ENCODE measurements at regions not wholly inside any gene's neighbourhood (a gene's known extent, or its start where the extent isn't known, plus 50 kb on each side); places are given as distances from the start of the nearest gene placed in this dataset.

- no peak for TF ChIP-seq CTCF (conservative IDR thresholded peaks at IDR 0.05)
- Mint-ChIP-seq H3K4me1 (peaks cover 22% of the 10 kb centered on the region), H3K4me3 (no peak overlapping the region), H3K27me3 (ENCODE audit: insufficient read depth) (no peaks in the 10 kb centered on the region), H3K9me3 (no peaks in the 10 kb centered on the region), H3K36me3 (ENCODE audit: low read depth) (no peaks in the 10 kb centered on the region), H3K27ac (no peak overlapping the region)
- Histone ChIP-seq H3K36me3 (ENCODE audit: control insufficient read depth, insufficient read depth, low read length) (no peaks in the 10 kb centered on the region), H3K9ac (ENCODE audit: extremely low read depth, low read length, poor library complexity, severe bottlenecking) (no peak overlapping the region), H3K9me3 (ENCODE audit: control insufficient read depth, low read length) (no peaks in the 10 kb centered on the region), H3K27me3 (ENCODE audit: control insufficient read depth, insufficient read depth, low read length, poor library complexity, severe bottlenecking) (no peaks in the 10 kb centered on the region), H3K27ac (ENCODE audit: low read depth, low read length) (no peak overlapping the region), H3K4me3 (ENCODE audit: low read length) (no peak overlapping the region), H3K4me1 (ENCODE audit: control insufficient read depth, insufficient read depth, low read length) (no peaks in the 10 kb centered on the region)
- whole genome bisulfite sequencing, 2 experiments (ENCODE audit: insufficient coverage in 1 of 2, insufficient read length in 1 of 2) = 91% methylated on average over 3 of the region's 3 CpGs; no CpG with 5 or more reads in 1 of the 2 experiments
- DNase-seq = no peak
These were observed 1054.5 kb upstream of the FANCL start for GRCh38 chr2:59295524-59296162.

- TF ChIP-seq CTCF (conservative IDR thresholded peaks at IDR 0.05) = no peak
- 82% methylated on average over 2 of the region's 2 CpGs; no CpG with 5 or more reads in 1 of the 2 experiments for WGBS, 2 experiments (ENCODE audit: insufficient coverage in 1 of 2, insufficient read length in 1 of 2)
- Mint-ChIP-seq H3K4me3 (no peak overlapping the region), H3K36me3 (ENCODE audit: low read depth) (no peaks in the 10 kb centered on the region), H3K9me3 (no peaks in the 10 kb centered on the region), H3K27ac (no peak overlapping the region), H3K27me3 (ENCODE audit: insufficient read depth) (no peaks in the 10 kb centered on the region), H3K4me1 (no peaks in the 10 kb centered on the region)
- no peaks in the 10 kb centered on the region for H3K4me1 ChIP-seq (ENCODE audit: control insufficient read depth, insufficient read depth, low read length)
- no peak overlapping the region for H3K9ac ChIP-seq (ENCODE audit: extremely low read depth, low read length, poor library complexity, severe bottlenecking)
- no peak overlapping the region for H3K27ac ChIP-seq (ENCODE audit: low read depth, low read length)
- H3K9me3 ChIP-seq (ENCODE audit: control insufficient read depth, low read length) = no peaks in the 10 kb centered on the region
- no peak for DNase-seq
- no peaks in the 10 kb centered on the region for H3K36me3 ChIP-seq (ENCODE audit: control insufficient read depth, insufficient read depth, low read length)
- H3K4me3 ChIP-seq (ENCODE audit: low read length) = no peak overlapping the region
- H3K27me3 ChIP-seq (ENCODE audit: control insufficient read depth, insufficient read depth, low read length, poor library complexity, severe bottlenecking) = no peaks in the 10 kb centered on the region
These were observed 1047.6 kb upstream of the FANCL start for GRCh38 chr2:59288771-59289170.

- Histone ChIP-seq H3K9ac (ENCODE audit: extremely low read depth, low read length, poor library complexity, severe bottlenecking) (no peak overlapping the region), H3K36me3 (ENCODE audit: control insufficient read depth, insufficient read depth, low read length) (no peaks in the 10 kb centered on the region), H3K4me1 (ENCODE audit: control insufficient read depth, insufficient read depth, low read length) (no peaks in the 10 kb centered on the region), H3K4me3 (ENCODE audit: low read length) (no peak overlapping the region), H3K9me3 (ENCODE audit: control insufficient read depth, low read length) (no peaks in the 10 kb centered on the region), H3K27me3 (ENCODE audit: control insufficient read depth, insufficient read depth, low read length, poor library complexity, severe bottlenecking) (no peaks in the 10 kb centered on the region), H3K27ac (ENCODE audit: low read depth, low read length) (no peak overlapping the region)
- H3K4me1 Mint-ChIP-seq = no peaks in the 10 kb centered on the region
- H3K27ac Mint-ChIP-seq = no peak overlapping the region
- no peaks in the 10 kb centered on the region for H3K27me3 Mint-ChIP-seq (ENCODE audit: insufficient read depth)
- WGBS, 2 experiments (ENCODE audit: insufficient coverage in 1 of 2, insufficient read length in 1 of 2) = 84 to 88% methylated on average over 4 to 6 of the region's 6 CpGs
- no peaks in the 10 kb centered on the region for H3K9me3 Mint-ChIP-seq
- TF ChIP-seq CTCF (conservative IDR thresholded peaks at IDR 0.05) = no peak
- H3K4me3 Mint-ChIP-seq = no peak overlapping the region
- DNase-seq = no peak
- H3K36me3 Mint-ChIP-seq (ENCODE audit: low read depth) = no peaks in the 10 kb centered on the region
These were observed 1041.4 kb upstream of the FANCL start for GRCh38 chr2:59282374-59283057.

Data from endodermal cell (in vitro differentiated cells).